Endothelial cell of umbilical vein (primary cell): ENCODE measurements at regions not wholly inside any gene's neighbourhood (a gene's known extent, or its start where the extent isn't known, plus 50 kb on each side); places are given as distances from the start of the nearest gene placed in this dataset.

Experiments used
- EZH2 ChIP-seq: IDR thresholded peaks from 2 replicates; pipeline ENCODE4 v1.6.1; 2012; ENCODE audit warnings: borderline replicate concordance, low read depth, mild to moderate bottlenecking, moderate library complexity, low read length, inconsistent platforms; ENCODE audit not compliant: severe bottlenecking
- GATA2 ChIP-seq: IDR thresholded peaks from 2 replicates; pipeline ENCODE4 v1.7.0; 2011; ENCODE audit warnings: low read depth, mild to moderate bottlenecking, moderate library complexity, mixed read lengths, low read length; ENCODE audit not compliant: insufficient read length, insufficient read depth
- MYC ChIP-seq: IDR thresholded peaks from one replicate; pipeline ENCODE4 v1.6.1; 2011; ENCODE audit warnings: mild to moderate bottlenecking, low read depth, low read length
- POLR2AphosphoS5 ChIP-seq: IDR thresholded peaks from 2 replicates; pipeline ENCODE4 v1.6.1; 2012; ENCODE audit warnings: low read depth, mild to moderate bottlenecking, control low read depth, low read length, moderate library complexity; ENCODE audit not compliant: insufficient read depth
- TF ChIP-seq, protein P1 (sequence below), 2 donors: IDR thresholded peaks; 1 replicate in 1 of 2; 2 replicates in 1 of 2; pipeline ENCODE4 v1.5.1; 2011; ENCODE audit warnings: low read length in 2 of 2, mild to moderate bottlenecking in 2 of 2, moderate library complexity in 2 of 2, control low read depth in 1 of 2, inconsistent platforms in 1 of 2, low read depth in 1 of 2; ENCODE audit not compliant: insufficient read depth in 1 of 2; ENCODE audit errors: extremely low read depth in 1 of 2
- TF ChIP-seq, protein P2 (sequence below): IDR thresholded peaks from 2 replicates; pipeline ENCODE4 v1.6.1; 2011; ENCODE audit not compliant: insufficient read depth, insufficient read length

GRCh38 chr20:52536841-52537400, 345.3 kb upstream of the ZFP64 start:
- TF ChIP-seq, protein P1, sequence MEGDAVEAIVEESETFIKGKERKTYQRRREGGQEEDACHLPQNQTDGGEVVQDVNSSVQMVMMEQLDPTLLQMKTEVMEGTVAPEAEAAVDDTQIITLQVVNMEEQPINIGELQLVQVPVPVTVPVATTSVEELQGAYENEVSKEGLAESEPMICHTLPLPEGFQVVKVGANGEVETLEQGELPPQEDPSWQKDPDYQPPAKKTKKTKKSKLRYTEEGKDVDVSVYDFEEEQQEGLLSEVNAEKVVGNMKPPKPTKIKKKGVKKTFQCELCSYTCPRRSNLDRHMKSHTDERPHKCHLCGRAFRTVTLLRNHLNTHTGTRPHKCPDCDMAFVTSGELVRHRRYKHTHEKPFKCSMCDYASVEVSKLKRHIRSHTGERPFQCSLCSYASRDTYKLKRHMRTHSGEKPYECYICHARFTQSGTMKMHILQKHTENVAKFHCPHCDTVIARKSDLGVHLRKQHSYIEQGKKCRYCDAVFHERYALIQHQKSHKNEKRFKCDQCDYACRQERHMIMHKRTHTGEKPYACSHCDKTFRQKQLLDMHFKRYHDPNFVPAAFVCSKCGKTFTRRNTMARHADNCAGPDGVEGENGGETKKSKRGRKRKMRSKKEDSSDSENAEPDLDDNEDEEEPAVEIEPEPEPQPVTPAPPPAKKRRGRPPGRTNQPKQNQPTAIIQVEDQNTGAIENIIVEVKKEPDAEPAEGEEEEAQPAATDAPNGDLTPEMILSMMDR (IDR thresholded peaks at IDR 0.05; ENCODE audit: extremely low read depth in 1 of 2, insufficient read depth in 1 of 2, low read depth in 1 of 2, low read length in 2 of 2), result no peak
- TF ChIP-seq EZH2 (no peak), GATA2 (no peak), MYC (no peak), POLR2AphosphoS5 (no peak)
- TF ChIP-seq, protein P2, sequence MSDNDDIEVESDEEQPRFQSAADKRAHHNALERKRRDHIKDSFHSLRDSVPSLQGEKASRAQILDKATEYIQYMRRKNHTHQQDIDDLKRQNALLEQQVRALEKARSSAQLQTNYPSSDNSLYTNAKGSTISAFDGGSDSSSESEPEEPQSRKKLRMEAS, result no peak
